ENCODE measurements at regions not wholly inside any gene's neighbourhood (a gene's known extent, or its start where the extent isn't known, plus 50 kb on each side); places are given as distances from the start of the nearest gene placed in this dataset.

DNA sequence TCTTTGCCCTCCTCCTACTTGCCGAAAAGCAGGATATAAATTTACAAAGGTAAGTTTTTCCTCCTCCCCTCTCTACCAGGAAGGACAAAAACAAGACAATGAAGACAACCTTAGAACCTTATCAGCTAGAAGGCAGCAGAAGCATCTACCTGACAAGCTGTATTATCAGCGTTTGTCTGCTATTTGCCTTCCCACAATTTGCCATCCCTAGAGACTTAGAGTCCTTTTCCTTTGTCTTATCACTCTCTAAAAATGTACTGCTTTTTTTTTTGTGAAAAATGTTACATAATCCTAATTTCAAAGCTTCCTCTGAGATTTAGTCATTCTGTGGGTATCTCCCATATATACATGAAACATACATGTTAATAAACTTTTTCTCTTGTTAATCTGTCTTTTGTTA, 176.9 kb upstream of the PROK2 start:
- no peak for TF ChIP-seq EP300 (IDR thresholded peaks at IDR 0.05; ENCODE audit: low read depth)
- TF ChIP-seq POLR2A (IDR thresholded peaks at IDR 0.05): no peak
- TF ChIP-seq POLR2AphosphoS5 (IDR thresholded peaks at IDR 0.05): no peak
- TF ChIP-seq, protein P1, sequence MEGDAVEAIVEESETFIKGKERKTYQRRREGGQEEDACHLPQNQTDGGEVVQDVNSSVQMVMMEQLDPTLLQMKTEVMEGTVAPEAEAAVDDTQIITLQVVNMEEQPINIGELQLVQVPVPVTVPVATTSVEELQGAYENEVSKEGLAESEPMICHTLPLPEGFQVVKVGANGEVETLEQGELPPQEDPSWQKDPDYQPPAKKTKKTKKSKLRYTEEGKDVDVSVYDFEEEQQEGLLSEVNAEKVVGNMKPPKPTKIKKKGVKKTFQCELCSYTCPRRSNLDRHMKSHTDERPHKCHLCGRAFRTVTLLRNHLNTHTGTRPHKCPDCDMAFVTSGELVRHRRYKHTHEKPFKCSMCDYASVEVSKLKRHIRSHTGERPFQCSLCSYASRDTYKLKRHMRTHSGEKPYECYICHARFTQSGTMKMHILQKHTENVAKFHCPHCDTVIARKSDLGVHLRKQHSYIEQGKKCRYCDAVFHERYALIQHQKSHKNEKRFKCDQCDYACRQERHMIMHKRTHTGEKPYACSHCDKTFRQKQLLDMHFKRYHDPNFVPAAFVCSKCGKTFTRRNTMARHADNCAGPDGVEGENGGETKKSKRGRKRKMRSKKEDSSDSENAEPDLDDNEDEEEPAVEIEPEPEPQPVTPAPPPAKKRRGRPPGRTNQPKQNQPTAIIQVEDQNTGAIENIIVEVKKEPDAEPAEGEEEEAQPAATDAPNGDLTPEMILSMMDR (IDR thresholded peaks at IDR 0.05): no peak

Measured in transverse colon (tissue), 4 donors.